HepG2 (cell line): ENCODE measurements at regions not wholly inside any gene's neighbourhood (a gene's known extent, or its start where the extent isn't known, plus 50 kb on each side); places are given as distances from the start of the nearest gene placed in this dataset.
"Not testable (repeated sequence)": the region's sequence is repeated elsewhere in the genome, so short reads cannot be mapped to it uniquely, and the experiment has no call there.

Experiments used
- ATAC-seq: fragments of 200-7000 bp; cut with Tn5 transposase; 3 replicates; pipeline ENCODE4 v1.9.1; 2020; ENCODE audit warnings: mild to moderate bottlenecking, moderate library complexity
- BruUV-seq: library from RNA; stranded (reverse); fragments of 400-500 nt; replicated peaks from 2 replicates; lab custom pipeline; 2021; lab: Mats Ljungman, UMichigan
- CTCF ChIA-PET: fragments of 300-600 bp; formaldehyde crosslinking; extraction: SDS; loops from one replicate; lab custom pipeline; 2021; ENCODE audit warnings: low total read pairs, inconsistent platforms, low intra/inter-chr PET ratio; lab: Yijun Ruan, JAX
- POLR2A ChIA-PET: fragments of 350-600 bp; sonication (Branson Sonifier 250); formaldehyde crosslinking; loops from one replicate; lab custom pipeline; 2020; ENCODE audit warnings: antibody characterized with exemption, inconsistent platforms; lab: Yijun Ruan, JAX
- DNase-seq: peaks from one replicate; pipeline ENCODE4 v3.0.0-alpha.2; 2015; ENCODE audit warnings: low spot score
- FAIRE-seq: peaks from 3 replicates; lab custom pipeline; 2011; peaks lifted over from hg19 to GRCh38; lab: Jason Lieb, UNC
- H2AFZ ChIP-seq: one replicate; pipeline ENCODE4 v1.6.1; 2011; ENCODE audit warnings: low read length, inconsistent platforms
- H3K27ac ChIP-seq: fragments of 300-600 bp; 3 replicates; pipeline ENCODE4 v1.8.0; 2011; ENCODE audit warnings: mixed run types, mild to moderate bottlenecking, mixed read lengths, low read length, inconsistent platforms; ENCODE audit not compliant: insufficient read depth; ENCODE audit errors: extremely low read length
- H3K27me3 ChIP-seq, 2 experiments: fragments of 200-600 bp in 1 of 2; 2 replicates in 1 of 2; 3 replicates in 1 of 2; pipeline versions ENCODE4 v1.6.0 to v1.8.0; 2011; ENCODE audit warnings: low read length in 2 of 2, mild to moderate bottlenecking in 2 of 2, moderate library complexity in 2 of 2, inconsistent platforms in 1 of 2; ENCODE audit not compliant: insufficient read depth in 2 of 2, control insufficient read depth in 1 of 2
- H3K36me3 ChIP-seq, 2 experiments: fragments of 200-600 bp in 1 of 2; replicated peaks in 1 of 2; 2 replicates in 1 of 2; 3 replicates in 1 of 2; pipeline versions ENCODE4 v1.5.1 to v1.8.0; 2011; ENCODE audit warnings: low read length in 2 of 2, inconsistent platforms in 1 of 2; ENCODE audit not compliant: insufficient read depth in 2 of 2, control insufficient read depth in 1 of 2
- H3K4me1 ChIP-seq: 2 replicates; pipeline ENCODE4 v1.5.1; 2012; ENCODE audit warnings: low read length, inconsistent platforms; ENCODE audit not compliant: insufficient read depth
- H3K4me2 ChIP-seq: 2 replicates; pipeline ENCODE4 v1.6.0; 2011; ENCODE audit warnings: low read depth, low read length, inconsistent platforms
- H3K4me3 ChIP-seq, 3 experiments: fragments of 200-600 bp in 1 of 3; sonication (generic), shearing (Covaris generic) in 1 of 3; replicated peaks in 1 of 3; 2 replicates each; pipeline ENCODE4 v1.5.1; 2011 to 2016; ENCODE audit warnings: low read length in 3 of 3, inconsistent platforms in 2 of 3, low read depth in 2 of 3, mild to moderate bottlenecking in 2 of 3, control low read depth in 1 of 3, mixed read lengths in 1 of 3; ENCODE audit not compliant: insufficient read depth in 1 of 3
- H3K79me2 ChIP-seq: one replicate; pipeline ENCODE4 v1.6.1; 2011; ENCODE audit warnings: low read length, inconsistent platforms; ENCODE audit not compliant: insufficient read depth
- H3K9ac ChIP-seq: 2 replicates; pipeline ENCODE4 v1.6.0; 2011; ENCODE audit warnings: mild to moderate bottlenecking, low read depth, low read length, inconsistent platforms; ENCODE audit not compliant: insufficient read depth
- H3K9me3 ChIP-seq: 2 replicates; pipeline ENCODE4 v1.5.1; 2012; ENCODE audit warnings: mild to moderate bottlenecking, low read length
- H4K20me1 ChIP-seq: 2 replicates; pipeline ENCODE4 v1.6.0; 2011; ENCODE audit warnings: inconsistent platforms, mild to moderate bottlenecking, low read length, moderate library complexity; ENCODE audit not compliant: insufficient read depth
- CREB1 ChIP-seq, 2 experiments: fragments of 450-650 bp in 1 of 2; IDR thresholded peaks; 2 replicates each; pipeline ENCODE4 v1.6.1; 2016 to 2017; ENCODE audit warnings: control low read depth in 1 of 2, mild to moderate bottlenecking in 1 of 2, missing compliant biosample characterization in 1 of 2, missing genetic modification characterization in 1 of 2
- DRAP1 ChIP-seq: IDR thresholded peaks from 2 replicates; pipeline ENCODE4 v1.6.1; 2016; ENCODE audit warnings: missing genetic modification reagents, missing compliant biosample characterization
- PLSCR1 ChIP-seq: sonication (generic); formaldehyde crosslinking; IDR thresholded peaks from 2 replicates; pipeline ENCODE4 v1.5.0; 2020; ENCODE audit warnings: missing genetic modification reagents, mild to moderate bottlenecking, borderline replicate concordance
- PRMT3 ChIP-seq: sonication (generic); formaldehyde crosslinking; IDR thresholded peaks from 2 replicates; pipeline ENCODE4 v1.8.1; 2022; ENCODE audit warnings: low read depth, mild to moderate bottlenecking, moderate library complexity, missing genetic modification reagents, borderline replicate concordance
- TGIF2 ChIP-seq: IDR thresholded peaks from 2 replicates; pipeline ENCODE4 v1.6.1; 2016; ENCODE audit warnings: control low read depth, missing compliant biosample characterization
- THYN1 ChIP-seq: sonication (generic); formaldehyde crosslinking; IDR thresholded peaks from 2 replicates; pipeline ENCODE4 v1.8.1; 2023; ENCODE audit warnings: low read depth, mild to moderate bottlenecking, moderate library complexity, missing genetic modification reagents, borderline replicate concordance
- ZFX ChIP-seq: sonication (generic); formaldehyde crosslinking; IDR thresholded peaks from 2 replicates; pipeline ENCODE4 v1.4.0; 2020; ENCODE audit warnings: mild to moderate bottlenecking, low read depth, missing genetic modification reagents, moderate library complexity
- ZNF441 ChIP-seq: sonication (generic); formaldehyde crosslinking; IDR thresholded peaks from 2 replicates; pipeline ENCODE4 v1.7.0; 2021; ENCODE audit warnings: missing genetic modification reagents, borderline replicate concordance
- WGBS: methylation state at CpG from one replicate; pipeline ENCODE4 v1.1.6; 2017; ENCODE audit warnings: low lambda C conversion rate; 5-methylcytosine and 5-hydroxymethylcytosine counted together
- in situ Hi-C: cut with HindIII; loops from 2 replicates; pipeline ENCODE4 v1.10.0; 2017; ENCODE audit warnings: low pct_unique_long_range_greater_than_20kb; ENCODE audit not compliant: extremely low pct_ligation_motif_present
- intact Hi-C: fragments of 100-400 bp; cut with micrococcal nuclease; formaldehyde crosslinking; loops from one replicate; pipeline ENCODE4 v1.10.0; 2022; ENCODE audit not compliant: unreplicated experiment

GRCh38 chr2:186922316-186922715, 73.3 kb upstream of the ZSWIM2 start:
- H2AFZ ChIP-seq; DNase-seq; intact Hi-C loops; H3K9ac ChIP-seq; H3K27me3 ChIP-seq; H3K4me1 ChIP-seq; H3K4me3 ChIP-seq; H4K20me1 ChIP-seq; FAIRE-seq; CTCF ChIA-PET; H3K9me3 ChIP-seq; H3K4me2 ChIP-seq; H3K27ac ChIP-seq; ATAC-seq; BruUV-seq; H3K79me2 ChIP-seq; in situ Hi-C loops; POLR2A ChIA-PET; H3K36me3 ChIP-seq; TF ChIP-seq CREB1 (CRISPR knock-in tag; IDR thresholded peaks at IDR 0.05): not testable (repeated sequence)
- WGBS: 46% methylated on average over 3 of the region's 3 CpGs
- peak; percentile 60 for TF ChIP-seq CREB1 (IDR thresholded peaks at IDR 0.05)

GRCh38 chr2:186919296-186919695, 70.3 kb upstream of the ZSWIM2 start:
- no peak for DNase-seq
- H3K79me2 ChIP-seq: no peaks in the 10 kb centered on the region
- H4K20me1 ChIP-seq: no peaks in the 10 kb centered on the region
- no peaks in the 10 kb centered on the region for H3K36me3 ChIP-seq
- no peak for ATAC-seq
- H2AFZ ChIP-seq: no peak overlapping the region
- FAIRE-seq: no peak
- H3K4me3 ChIP-seq: no peak overlapping the region
- H3K4me2 ChIP-seq: no peak overlapping the region
- H3K27ac ChIP-seq: no peak overlapping the region
- BruUV-seq: no TSS peak
- H3K4me1 ChIP-seq: no peaks in the 10 kb centered on the region
- in situ Hi-C loops (no loop called here), intact Hi-C loops (no loop called here)
- POLR2A ChIA-PET: no interaction called here
- 3% methylated on average over 2 of the region's 2 CpGs for WGBS
- no peak for TF ChIP-seq PRMT3 (CRISPR knock-in tag)
- TF ChIP-seq PLSCR1 (CRISPR knock-in tag): no peak
- TF ChIP-seq DRAP1 (CRISPR knock-in tag): no peak
- TF ChIP-seq TGIF2 (CRISPR knock-in tag): no peak
- TF ChIP-seq THYN1 (CRISPR knock-in tag): no peak
- TF ChIP-seq ZNF441: no peak
- TF ChIP-seq ZFX (CRISPR knock-in tag): no peak
- H3K27me3 ChIP-seq: no peaks in the 10 kb centered on the region
- no peaks in the 10 kb centered on the region for H3K9me3 ChIP-seq
- no peak overlapping the region for H3K9ac ChIP-seq
- CTCF ChIA-PET: no interaction called here
